C4-2B (cell line): ENCODE measurements at regions not wholly inside any gene's neighbourhood (a gene's known extent, or its start where the extent isn't known, plus 50 kb on each side); places are given as distances from the start of the nearest gene placed in this dataset.

Experiments
- H3K27ac ChIP-seq: fragments of 450-650 bp; 2 replicates; pipeline ENCODE4 v1.5.1; 2017
- ZFX ChIP-seq: fragments of 450-650 bp; IDR thresholded peaks from 2 replicates; pipeline ENCODE4 v1.6.1; 2017
- TF ChIP-seq, protein P1 (sequence below): fragments of 450-650 bp; conservative IDR thresholded peaks from 2 replicates; pipeline ENCODE4 v1.5.1; 2017; ENCODE audit warnings: mild to moderate bottlenecking

DNA sequence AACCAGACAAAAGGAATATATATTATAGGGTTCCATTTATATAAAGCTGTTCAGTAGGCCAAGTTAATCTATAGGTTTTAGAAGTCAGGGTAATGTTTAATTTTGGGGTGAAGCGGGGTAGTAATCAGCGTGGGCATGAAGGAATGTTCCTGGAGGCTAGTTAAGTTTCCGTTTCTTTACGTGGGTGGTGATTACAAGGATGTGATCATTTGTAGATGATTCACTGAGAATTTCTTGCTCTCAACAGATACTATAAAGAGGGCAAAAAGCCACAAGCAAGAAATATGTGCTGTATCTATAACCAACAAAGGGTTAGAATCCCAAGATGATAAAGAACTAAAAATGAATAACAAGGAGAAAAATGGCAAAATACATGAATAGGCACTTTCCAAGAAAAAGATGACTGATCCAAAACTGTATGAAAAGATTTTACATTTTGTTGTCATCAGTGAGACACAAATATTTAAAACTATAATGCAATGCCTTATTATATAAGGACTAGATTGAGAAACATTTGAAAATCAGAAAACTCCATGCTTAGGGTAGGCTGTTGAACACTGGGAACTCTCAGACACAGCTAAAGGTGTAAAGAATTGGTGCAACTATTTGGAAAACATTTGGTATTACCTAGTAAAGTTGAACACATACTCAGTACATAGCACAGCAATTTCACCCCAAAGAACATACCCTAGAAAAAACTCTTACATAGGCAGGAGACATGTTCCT, 224.3 kb upstream of the S1PR3 start:
- H3K27ac ChIP-seq: no peak overlapping the region
- no peak for TF ChIP-seq ZFX
- TF ChIP-seq, protein P1, sequence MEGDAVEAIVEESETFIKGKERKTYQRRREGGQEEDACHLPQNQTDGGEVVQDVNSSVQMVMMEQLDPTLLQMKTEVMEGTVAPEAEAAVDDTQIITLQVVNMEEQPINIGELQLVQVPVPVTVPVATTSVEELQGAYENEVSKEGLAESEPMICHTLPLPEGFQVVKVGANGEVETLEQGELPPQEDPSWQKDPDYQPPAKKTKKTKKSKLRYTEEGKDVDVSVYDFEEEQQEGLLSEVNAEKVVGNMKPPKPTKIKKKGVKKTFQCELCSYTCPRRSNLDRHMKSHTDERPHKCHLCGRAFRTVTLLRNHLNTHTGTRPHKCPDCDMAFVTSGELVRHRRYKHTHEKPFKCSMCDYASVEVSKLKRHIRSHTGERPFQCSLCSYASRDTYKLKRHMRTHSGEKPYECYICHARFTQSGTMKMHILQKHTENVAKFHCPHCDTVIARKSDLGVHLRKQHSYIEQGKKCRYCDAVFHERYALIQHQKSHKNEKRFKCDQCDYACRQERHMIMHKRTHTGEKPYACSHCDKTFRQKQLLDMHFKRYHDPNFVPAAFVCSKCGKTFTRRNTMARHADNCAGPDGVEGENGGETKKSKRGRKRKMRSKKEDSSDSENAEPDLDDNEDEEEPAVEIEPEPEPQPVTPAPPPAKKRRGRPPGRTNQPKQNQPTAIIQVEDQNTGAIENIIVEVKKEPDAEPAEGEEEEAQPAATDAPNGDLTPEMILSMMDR: no peak

DNA sequence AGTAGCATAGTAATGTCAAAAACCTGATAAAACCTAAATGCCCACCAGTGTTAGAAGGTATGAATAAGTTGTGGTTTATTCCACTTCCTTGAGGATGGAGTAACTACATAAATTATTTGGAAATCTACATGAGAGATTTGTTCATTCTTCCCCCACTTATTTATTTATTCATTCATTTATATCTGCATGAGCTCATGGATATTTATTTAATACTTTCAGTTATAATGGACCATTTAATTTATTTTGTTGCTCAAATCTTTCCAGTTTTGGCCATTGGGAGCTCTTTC, 223.8 kb upstream of the S1PR3 start:
- no peak overlapping the region for H3K27ac ChIP-seq
- TF ChIP-seq, protein P1: no peak
- TF ChIP-seq ZFX: no peak

DNA sequence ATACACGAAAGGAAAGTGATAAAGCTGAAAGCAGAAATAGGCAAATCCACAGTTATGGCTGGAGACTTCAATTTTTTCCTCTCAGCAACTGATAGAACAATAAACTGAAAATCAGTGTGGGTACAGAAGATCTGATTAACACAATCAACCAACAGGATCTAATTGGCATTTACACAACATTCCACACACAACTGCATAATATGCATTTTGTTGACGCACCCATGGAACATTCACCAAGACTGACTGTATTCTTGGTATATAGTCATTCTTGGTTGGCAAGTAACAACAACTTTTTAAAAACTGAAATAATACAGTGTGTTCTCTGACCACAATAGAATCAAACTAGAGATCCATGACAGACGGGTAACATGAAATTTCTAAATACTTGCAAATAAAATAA, 218.7 kb upstream of the S1PR3 start:
- H3K27ac ChIP-seq: no peak overlapping the region
- TF ChIP-seq, protein P1: no peak
- TF ChIP-seq ZFX: no peak

DNA sequence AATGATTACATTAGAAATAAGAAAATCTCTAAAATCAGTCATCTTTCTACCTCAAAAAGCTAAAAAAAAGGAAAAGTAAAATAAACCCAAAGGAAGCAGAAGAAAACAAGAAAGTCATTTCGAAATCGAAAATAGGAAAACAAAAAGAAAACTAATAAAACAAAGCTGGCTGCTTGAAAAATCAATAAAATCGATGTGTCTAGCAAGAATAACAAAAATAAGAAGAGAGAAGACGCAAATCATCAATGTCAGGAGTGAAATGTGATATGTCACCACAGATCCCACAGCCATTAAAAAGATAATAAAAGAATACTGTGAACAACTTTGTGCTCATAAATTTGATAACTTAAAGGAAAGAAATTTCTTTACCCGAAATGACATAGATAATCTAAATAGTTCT, 218.1 kb upstream of the S1PR3 start:
- H3K27ac ChIP-seq: no peak overlapping the region
- no peak for TF ChIP-seq ZFX
- TF ChIP-seq, protein P1: no peak

DNA sequence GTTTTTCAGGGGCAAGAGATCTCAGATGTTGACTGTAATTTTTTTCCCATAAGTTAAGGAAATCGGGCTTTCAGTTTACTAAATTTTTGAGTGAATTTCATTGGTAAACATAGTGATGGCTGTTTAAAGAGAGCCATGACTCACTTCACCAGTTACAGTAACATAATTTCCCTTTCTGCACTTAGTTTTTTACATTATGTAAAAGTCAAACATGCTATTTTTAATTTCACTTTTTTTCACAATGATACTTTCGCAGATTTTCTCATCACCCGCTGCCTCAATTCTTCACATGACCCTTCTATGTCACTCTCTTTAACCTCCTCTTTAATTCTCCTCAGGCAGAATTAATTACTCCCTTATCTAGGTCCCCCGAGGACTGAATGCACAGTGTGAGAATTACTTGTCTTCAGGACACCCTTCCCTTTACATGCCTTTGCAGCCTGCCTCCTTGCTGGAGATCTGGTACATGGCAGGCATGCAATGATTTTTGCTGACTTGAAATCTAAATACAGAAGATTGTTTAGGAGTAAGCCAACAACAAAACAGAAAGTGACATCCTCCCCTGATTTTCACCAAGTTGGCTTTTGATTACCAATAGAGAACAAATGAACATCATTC, 217.5 kb upstream of the S1PR3 start:
- TF ChIP-seq, protein P1: peak; percentile 10
- no peak for TF ChIP-seq ZFX
- peak overlapping the region; percentile 77; the same call in 1 of the 2 replicates for H3K27ac ChIP-seq

DNA sequence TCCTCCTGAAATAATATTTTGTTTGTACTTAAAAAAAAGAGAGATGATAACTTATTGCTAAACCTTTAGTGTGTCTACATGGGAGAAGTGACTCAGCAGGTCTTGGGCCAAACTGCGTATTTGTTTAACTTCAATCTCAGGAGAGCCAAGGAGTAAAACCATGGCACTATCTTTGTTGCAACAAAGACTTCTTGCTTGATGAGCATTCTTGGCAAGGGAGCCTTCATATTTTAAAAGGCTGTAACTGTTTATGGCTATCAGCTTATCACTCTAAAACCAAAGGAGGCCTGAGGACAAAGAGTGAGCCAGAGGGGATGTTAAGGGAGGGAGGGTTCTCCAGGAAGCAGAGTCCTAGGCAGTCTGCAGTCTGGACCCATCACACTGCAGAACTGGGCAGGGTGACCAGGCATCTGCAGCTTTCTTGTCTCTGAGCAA, 216.2 kb upstream of the S1PR3 start:
- TF ChIP-seq, protein P1: no peak
- no peak for TF ChIP-seq ZFX
- H3K27ac ChIP-seq: peak overlapping the region; percentile 84

DNA sequence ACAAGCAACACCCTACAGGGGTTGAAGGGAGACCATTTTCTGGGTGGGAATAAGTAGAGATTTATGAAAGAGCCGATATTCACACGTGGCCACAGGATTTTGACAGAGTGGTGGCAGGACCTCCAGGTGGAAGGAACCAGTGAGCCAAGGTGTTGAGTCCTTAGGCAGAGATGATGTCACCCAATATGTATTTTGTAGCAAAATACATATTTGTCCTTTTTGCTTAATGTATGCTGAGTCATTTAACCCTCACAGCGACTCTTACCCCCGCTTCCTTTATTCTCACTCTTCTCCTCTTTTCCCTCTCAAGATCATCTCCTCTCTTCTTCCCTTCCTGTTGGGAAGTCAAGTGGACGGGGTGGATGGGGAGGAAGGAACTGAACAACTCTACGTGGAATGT, 215.7 kb upstream of the S1PR3 start:
- no peak for TF ChIP-seq ZFX
- TF ChIP-seq, protein P1: no peak
- peak overlapping the region; percentile 84 for H3K27ac ChIP-seq
